ES-I3 (cell line): ENCODE measurements at regions not wholly inside any gene's neighbourhood (a gene's known extent, or its start where the extent isn't known, plus 50 kb on each side); places are given as distances from the start of the nearest gene placed in this dataset.
"Not testable (repeated sequence)": the region's sequence is repeated elsewhere in the genome, so short reads cannot be mapped to it uniquely, and the experiment has no call there.

ENCODE experiments used
- H3K36me3 ChIP-seq: 2 replicates; pipeline ENCODE4 v1.6.1; 2013; ENCODE audit warnings: mild to moderate bottlenecking, low read length, control low read depth, moderate library complexity; ENCODE audit not compliant: insufficient read depth
- H3K4me1 ChIP-seq: 2 replicates; pipeline ENCODE4 v1.6.1; 2013; ENCODE audit warnings: mild to moderate bottlenecking, control low read depth, low read length; ENCODE audit not compliant: insufficient read depth
- H3K9ac ChIP-seq: 2 replicates; pipeline ENCODE4 v1.6.1; 2013; ENCODE audit warnings: low read depth, mild to moderate bottlenecking, low read length, moderate library complexity
- H3K9me3 ChIP-seq: 2 replicates; pipeline ENCODE4 v1.6.1; 2013; ENCODE audit warnings: mild to moderate bottlenecking, low read length, moderate library complexity; ENCODE audit not compliant: control insufficient read depth, insufficient read depth

DNA sequence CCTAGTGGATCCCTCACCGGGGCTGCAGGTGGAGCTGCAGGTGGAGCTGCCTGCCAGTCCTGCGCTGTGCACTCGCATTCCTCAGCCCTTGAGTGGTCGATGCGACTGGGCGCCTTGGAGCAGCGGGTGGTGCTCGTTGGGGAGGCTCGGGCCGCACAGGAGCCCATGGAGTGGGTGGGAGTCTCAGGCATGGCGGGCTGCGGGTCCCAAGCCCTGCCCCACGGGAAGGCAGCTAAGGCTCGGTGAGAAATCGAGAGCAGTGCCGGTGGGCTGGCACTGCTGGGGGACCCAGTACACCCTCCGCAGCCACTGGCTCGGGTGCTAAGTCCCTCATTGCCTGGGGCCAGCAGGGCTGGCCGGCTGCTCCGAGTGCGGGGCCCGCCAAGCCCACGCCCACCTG lies 351.8 kb upstream of the CITED2 start:
- H3K9me3 ChIP-seq, H3K36me3 ChIP-seq, H3K4me1 ChIP-seq, H3K9ac ChIP-seq: not testable (repeated sequence)

DNA sequence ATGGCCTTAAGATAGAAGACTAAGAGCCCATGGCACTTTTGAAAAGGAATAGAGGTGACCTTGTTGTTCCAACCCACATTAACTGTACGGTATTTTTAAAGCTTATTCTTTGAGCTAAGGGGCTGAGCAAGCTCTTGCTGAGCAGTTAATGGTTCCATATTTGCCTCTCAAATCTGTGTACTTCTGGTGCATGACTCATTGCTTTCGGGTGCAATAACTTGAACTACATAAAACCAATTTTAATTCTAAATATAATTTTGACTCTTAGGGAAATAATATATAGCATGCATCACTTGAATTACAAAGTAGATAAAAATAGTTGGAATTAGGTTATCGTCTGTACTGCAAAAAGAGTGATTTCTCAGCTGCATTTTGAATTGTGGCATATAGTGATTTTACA lies 348.1 kb upstream of the CITED2 start:
- no peaks in the 10 kb centered on the region for H3K36me3 ChIP-seq
- no peaks in the 10 kb centered on the region for H3K9me3 ChIP-seq
- peaks cover 8% of the 10 kb centered on the region; the same call in 1 of the 2 replicates for H3K4me1 ChIP-seq
- no peak overlapping the region for H3K9ac ChIP-seq

DNA sequence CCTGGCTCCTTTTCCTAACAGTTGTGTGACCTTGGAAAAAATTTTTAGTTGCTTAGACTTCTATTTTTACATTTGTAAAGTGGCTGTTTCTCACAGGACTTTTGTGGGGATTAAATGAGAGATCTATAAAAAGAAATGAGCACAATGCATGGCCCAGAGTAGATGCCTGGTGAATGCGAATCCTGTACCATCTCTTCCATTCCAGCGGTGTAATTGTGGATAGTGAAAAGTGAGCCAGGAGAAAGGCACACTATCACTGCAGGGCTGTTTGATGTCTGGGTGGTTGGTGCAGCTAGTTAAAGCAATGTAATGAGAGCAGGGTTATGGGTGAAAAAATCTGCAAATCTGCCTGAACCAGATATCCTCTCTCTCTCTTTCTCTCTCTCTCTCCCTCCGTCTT lies 347.5 kb upstream of the CITED2 start:
- H3K9ac ChIP-seq = no peak overlapping the region
- no peaks in the 10 kb centered on the region for H3K9me3 ChIP-seq

DNA sequence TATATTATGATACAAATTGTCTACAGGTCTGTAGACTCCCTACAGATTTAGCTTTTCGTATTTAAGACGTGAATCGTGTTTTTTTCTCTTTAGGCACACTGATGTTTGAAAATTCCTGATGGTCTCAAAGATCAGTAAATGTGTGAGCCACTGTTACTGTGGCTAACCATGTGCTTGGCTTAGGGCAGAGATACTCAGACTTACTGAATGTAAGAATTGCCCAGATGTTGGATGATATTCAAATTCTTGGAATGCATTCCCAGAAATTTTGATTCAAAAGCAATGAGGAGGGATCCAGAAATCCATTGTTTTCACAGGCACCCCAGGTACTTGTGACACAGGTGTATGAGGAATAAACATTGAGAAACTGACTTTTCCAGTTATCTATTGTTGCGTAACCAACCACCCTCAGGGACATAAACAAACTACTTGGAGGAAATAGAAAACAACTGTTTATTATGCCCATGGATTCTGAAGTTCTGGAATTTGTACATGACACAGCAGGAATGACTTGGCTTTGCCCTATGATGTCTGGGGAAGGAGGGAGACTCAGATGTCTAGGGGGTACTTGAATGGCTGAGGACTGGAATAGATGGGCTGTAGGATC lies 339.6 kb upstream of the CITED2 start:
- Histone ChIP-seq H3K36me3 (no peaks in the 10 kb centered on the region), H3K9me3 (no peaks in the 10 kb centered on the region), H3K9ac (no peak overlapping the region)

More for the DNA sequence above, 347.5 kb upstream of the CITED2 start:
- H3K4me1 ChIP-seq = peaks cover 8% of the 10 kb centered on the region; the same call in 1 of the 2 replicates
- H3K36me3 ChIP-seq = no peaks in the 10 kb centered on the region

DNA sequence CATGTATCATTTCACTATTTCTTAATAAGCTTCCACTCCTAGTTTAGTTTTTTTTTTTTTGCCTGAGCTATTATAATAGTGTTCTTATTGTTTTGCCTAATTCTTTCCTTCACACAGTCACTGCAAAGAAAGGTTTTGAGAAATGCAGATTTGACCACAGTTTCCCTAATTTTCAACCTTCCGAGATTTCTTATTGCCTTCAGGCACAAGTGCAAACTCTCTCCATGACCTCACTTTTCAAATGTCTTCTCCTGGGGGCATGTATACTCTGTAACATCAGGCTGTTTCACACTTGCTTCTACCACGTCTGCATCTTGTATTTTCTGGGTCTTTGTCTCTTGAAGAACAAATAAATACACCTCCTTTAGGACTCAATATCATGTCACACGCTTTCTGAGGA lies 339.0 kb upstream of the CITED2 start:
- Histone ChIP-seq H3K4me1 (no peaks in the 10 kb centered on the region), H3K9ac (no peak overlapping the region), H3K36me3 (no peaks in the 10 kb centered on the region), H3K9me3 (no peaks in the 10 kb centered on the region)

More for the DNA sequence above, 339.6 kb upstream of the CITED2 start:
- no peaks in the 10 kb centered on the region for H3K4me1 ChIP-seq

DNA sequence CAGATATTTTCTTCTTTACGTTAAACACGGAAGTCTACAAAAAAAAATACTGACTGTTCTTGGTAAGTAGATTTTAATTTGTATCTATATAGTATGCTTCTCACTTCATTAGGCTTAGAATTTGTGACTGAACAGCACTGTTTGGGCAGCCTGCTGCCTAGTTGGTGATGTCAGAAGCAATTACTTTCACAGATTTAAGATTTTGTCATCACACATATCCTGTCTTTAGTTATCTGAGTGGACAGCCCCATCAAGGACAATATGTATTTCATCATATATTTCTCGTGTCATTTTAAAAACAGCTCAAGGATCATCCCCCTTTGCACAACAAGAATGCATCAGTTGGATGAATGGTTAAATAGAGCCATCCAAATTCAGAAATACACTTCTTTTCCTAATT lies 338.4 kb upstream of the CITED2 start:
- Histone ChIP-seq H3K9me3 (no peaks in the 10 kb centered on the region), H3K36me3 (no peaks in the 10 kb centered on the region), H3K9ac (no peak overlapping the region), H3K4me1 (no peaks in the 10 kb centered on the region)

DNA sequence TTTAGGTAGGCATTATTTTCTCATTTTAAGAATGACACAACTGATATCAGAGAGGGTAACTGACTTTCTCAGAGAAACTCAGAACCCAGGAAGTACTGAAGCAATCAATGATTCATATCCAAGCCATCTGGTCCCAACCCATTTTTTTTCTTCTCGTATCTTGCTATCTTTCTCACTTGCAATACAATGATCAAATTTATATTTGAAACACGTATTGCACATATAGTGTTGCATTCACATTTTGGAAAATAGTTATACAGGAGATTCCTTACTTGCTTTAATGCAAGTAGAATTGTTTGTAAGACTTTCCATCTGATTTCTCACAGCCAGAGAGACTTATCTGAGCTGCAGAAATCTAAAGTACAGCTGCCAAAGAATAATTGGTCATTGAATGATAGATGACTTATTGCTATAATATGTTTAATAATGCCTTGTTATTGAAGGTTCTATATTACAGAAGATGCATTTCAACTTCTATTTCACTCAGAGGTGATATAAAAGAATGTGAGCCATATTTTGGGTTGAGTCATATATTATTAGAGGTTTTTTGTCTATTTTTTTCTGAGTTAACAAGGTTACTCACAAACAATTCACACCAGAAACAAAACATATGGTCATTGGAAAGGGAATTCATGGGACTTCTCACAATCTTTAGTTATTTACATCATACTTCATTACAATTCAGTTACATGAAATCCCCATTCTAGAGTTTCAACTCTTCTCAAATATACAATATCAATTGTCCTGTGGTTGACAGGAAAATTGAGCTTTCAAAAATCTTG lies 337.5 kb upstream of the CITED2 start:
- Histone ChIP-seq H3K36me3 (no peaks in the 10 kb centered on the region), H3K4me1 (no peaks in the 10 kb centered on the region), H3K9me3 (no peaks in the 10 kb centered on the region), H3K9ac (no peak overlapping the region)

DNA sequence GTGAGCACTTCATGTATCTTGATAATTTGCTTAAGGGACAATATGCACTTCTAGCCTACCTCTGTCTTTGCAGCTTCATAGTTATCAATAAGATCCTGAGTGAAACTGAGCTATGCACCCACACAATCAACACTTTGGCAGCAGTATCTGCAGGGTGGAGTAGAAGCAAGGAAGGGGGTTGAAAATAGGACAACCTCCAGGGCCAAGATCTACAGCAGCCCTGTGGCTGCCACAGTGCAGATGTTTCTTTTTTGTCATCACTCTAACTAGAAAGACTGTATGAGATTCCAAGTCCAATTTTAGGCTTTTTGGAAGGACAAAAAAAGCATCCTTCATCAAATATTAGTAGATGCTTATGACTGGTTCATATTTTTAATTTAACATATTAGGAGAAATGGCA lies 336.1 kb upstream of the CITED2 start:
- Histone ChIP-seq H3K36me3 (no peaks in the 10 kb centered on the region), H3K4me1 (no peaks in the 10 kb centered on the region), H3K9ac (no peak overlapping the region), H3K9me3 (no peaks in the 10 kb centered on the region)

DNA sequence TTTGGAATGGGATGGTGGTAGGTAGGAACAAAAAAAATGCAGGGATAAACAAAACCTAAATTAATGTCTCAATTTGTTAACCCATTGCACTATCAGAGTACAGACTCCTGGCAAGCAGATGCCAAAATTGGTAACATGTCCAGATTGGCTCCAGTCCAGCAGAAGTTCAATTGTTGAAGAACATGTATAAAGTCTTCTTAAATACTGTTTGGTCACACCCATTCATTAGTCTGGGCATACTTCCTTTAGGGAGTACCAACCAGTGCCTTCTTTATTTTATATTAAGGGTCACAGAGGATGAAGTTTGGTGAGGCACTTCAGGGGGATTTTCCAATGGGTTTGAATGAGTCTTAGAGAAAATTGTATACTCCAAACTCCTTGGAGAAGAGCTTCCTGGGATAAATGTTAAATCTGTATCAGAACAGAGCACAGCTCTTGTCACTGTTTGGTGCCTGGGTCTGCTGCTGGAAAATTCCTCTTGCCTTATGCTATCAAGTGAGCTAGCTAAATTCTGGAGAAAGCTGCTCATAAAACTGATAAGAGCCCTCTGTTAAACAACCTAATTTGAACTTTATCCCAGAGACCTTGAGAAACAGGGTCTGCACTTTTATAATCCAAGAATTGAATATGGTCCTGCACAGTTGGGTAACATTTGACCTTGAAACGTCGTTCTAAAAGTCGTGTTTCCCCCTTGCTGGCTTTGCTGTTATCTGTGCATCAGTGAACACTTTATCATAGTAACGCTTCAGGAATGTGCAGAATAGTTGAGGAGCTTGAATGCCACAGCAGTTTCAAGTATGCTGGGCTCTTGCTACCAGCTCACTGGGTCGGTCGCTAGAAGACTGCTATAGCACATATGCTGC lies 334.1 kb upstream of the CITED2 start:
- Histone ChIP-seq H3K36me3 (no peaks in the 10 kb centered on the region), H3K9me3 (peaks cover 4% of the 10 kb centered on the region), H3K4me1 (no peaks in the 10 kb centered on the region), H3K9ac (no peak overlapping the region)

DNA sequence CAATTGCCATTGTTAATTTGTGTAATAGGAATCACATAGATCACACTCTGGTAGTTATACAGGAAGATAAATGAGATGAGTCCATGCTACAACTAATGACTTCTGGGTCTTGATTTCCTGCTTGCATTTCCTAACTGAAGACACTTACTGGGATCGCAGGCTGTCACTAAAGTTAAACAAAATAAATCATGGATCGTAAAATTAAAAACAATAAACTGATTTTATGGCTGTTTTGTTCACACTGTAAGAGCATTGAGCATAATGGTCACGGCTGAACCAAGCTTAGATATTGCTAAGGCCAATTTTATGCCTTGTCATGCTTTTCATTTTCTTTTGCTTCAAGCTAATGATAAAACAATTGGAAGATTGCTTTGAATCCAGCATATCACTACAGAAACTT lies 332.5 kb upstream of the CITED2 start:
- no peak overlapping the region for H3K9ac ChIP-seq
- peaks cover 4% of the 10 kb centered on the region for H3K9me3 ChIP-seq
- H3K4me1 ChIP-seq = no peaks in the 10 kb centered on the region
- H3K36me3 ChIP-seq = no peaks in the 10 kb centered on the region

DNA sequence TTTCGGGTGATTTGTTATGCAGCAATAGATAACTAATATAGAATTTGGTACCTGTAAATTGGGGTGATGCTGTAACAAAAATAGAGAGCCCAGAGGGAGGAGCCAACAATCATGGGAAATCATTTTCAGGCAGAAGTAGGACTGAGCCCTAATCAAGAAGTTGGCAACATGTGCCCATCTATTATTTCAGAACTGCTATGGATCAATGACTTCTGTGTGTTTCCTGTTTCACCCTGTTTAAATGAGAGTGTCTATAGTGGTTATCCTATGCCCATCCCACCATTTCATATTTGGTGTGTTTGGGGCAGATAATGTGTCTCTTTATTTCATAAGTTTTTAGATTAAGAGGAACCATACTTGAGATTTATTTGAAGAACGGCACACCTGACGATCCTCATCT lies 330.8 kb upstream of the CITED2 start:
- H3K4me1 ChIP-seq = no peaks in the 10 kb centered on the region
- H3K9me3 ChIP-seq = peaks cover 4% of the 10 kb centered on the region
- no peak overlapping the region for H3K9ac ChIP-seq
- H3K36me3 ChIP-seq = no peaks in the 10 kb centered on the region

DNA sequence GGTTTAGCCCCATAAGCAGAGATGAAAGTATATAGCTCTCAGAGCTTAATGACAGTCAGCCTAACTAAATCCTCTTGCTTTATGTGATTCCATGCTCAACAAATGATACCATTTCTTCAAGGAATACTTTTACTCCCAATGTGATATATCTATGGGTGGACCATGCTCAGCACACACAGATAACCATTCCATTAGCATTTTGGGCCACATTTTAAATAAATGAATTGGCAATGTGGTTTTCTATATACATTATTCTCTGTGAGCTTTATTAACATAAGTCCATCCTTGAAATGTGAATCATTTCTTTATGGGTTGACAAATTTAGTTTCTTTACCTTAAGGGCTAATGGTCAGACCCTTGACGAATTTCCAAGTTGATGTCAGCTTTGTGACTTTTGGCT lies 329.3 kb upstream of the CITED2 start:
- no peaks in the 10 kb centered on the region for H3K36me3 ChIP-seq
- peaks cover 4% of the 10 kb centered on the region for H3K9me3 ChIP-seq
- no peaks in the 10 kb centered on the region for H3K4me1 ChIP-seq
- H3K9ac ChIP-seq = no peak overlapping the region

DNA sequence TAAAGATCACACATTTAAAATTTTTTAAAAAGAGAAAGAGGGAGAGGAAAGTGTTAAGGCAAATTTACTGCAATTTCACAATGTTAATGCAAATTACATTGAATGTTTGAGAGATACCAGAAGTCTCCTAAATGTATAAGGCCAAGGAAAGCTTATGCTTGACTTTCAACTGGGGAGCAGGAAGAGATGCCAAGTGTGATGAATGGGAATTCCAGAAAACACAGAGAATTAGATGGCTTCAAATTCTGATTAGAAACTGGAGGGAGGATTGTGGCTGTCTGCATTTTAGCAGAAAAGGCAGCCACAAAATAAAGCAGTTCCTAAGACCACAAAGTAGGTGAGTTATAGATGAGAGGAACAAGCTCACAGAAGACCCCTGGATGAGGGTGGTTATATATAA lies 328.3 kb upstream of the CITED2 start:
- Histone ChIP-seq H3K9ac (no peak overlapping the region), H3K9me3 (peaks cover 4% of the 10 kb centered on the region), H3K36me3 (no peaks in the 10 kb centered on the region), H3K4me1 (no peaks in the 10 kb centered on the region)

DNA sequence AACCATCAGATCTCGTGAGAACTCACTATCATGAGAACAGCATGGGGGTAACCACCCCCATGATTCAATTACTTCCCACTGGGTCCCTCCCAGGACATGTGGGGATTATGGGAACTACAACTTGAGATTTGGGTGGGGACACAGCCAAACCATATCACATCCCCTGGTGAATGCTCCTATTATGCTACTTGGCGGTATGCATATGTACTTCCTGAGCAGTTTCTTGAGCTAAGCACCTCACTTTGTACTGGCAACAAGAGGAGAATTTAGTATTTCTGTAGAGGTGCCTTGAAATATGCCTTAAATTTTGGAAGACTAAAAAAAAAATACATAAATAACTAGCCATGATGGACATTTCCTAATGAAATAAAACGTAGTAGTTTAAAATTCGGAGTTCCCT lies 327.2 kb upstream of the CITED2 start:
- H3K9ac ChIP-seq = no peak overlapping the region
- H3K4me1 ChIP-seq = no peaks in the 10 kb centered on the region
- no peaks in the 10 kb centered on the region for H3K36me3 ChIP-seq
- H3K9me3 ChIP-seq = peaks cover 4% of the 10 kb centered on the region

DNA sequence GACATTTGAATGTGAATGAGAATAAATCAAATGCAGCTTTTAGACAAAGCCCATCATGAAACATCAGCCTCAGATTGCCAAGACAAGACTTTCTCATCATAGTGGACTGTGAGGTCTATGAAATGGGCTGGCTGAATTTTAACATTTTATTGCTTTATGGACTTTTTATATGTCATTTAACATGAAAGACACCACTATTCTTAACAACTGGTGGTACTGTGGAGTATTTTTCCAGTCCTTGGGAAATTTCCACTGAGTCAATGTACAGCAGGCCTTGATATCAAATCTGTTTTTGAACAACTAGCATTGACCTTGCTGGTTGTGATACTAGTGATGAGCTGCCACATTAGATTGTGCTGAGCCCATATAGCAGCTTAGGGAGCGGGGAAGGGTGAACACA lies 326.6 kb upstream of the CITED2 start:
- Histone ChIP-seq H3K9me3 (peaks cover 4% of the 10 kb centered on the region), H3K36me3 (no peaks in the 10 kb centered on the region), H3K9ac (no peak overlapping the region), H3K4me1 (no peaks in the 10 kb centered on the region)
